Nephron progenitor cell (in vitro differentiated cells): ENCODE measurements at regions not wholly inside any gene's neighbourhood (a gene's known extent, or its start where the extent isn't known, plus 50 kb on each side); places are given as distances from the start of the nearest gene placed in this dataset.

Experiments
- DNase-seq: peaks from one replicate; pipeline ENCODE4 v3.0.0; 2021
- H3K27ac Mint-ChIP-seq: 2 replicates; pipeline ENCODE4 v1.8.0; 2021; ENCODE audit warnings: mild to moderate bottlenecking, moderate library complexity, mixed read lengths
- H3K27me3 Mint-ChIP-seq: 2 replicates; pipeline ENCODE4 v1.8.0; 2021; ENCODE audit warnings: mild to moderate bottlenecking, low read depth, mixed read lengths; ENCODE audit not compliant: poor library complexity
- H3K36me3 Mint-ChIP-seq: 2 replicates; pipeline ENCODE4 v1.8.0; 2021; ENCODE audit warnings: low read depth, mixed read lengths
- H3K4me1 Mint-ChIP-seq: 2 replicates; pipeline ENCODE4 v1.8.0; 2021; ENCODE audit warnings: mixed read lengths
- H3K4me3 Mint-ChIP-seq: 2 replicates; pipeline ENCODE4 v1.8.0; 2021; ENCODE audit warnings: mild to moderate bottlenecking, moderate library complexity, mixed read lengths
- H3K9me3 Mint-ChIP-seq: 2 replicates; pipeline ENCODE4 v1.8.0; 2021; ENCODE audit warnings: mild to moderate bottlenecking, moderate library complexity, mixed read lengths
- TF ChIP-seq, protein P1 (sequence below): fragments of 200-600 bp; sonication (generic); IDR thresholded peaks from 2 replicates; pipeline ENCODE4 v1.5.0; 2021; ENCODE audit warnings: antibody characterized with exemption

DNA sequence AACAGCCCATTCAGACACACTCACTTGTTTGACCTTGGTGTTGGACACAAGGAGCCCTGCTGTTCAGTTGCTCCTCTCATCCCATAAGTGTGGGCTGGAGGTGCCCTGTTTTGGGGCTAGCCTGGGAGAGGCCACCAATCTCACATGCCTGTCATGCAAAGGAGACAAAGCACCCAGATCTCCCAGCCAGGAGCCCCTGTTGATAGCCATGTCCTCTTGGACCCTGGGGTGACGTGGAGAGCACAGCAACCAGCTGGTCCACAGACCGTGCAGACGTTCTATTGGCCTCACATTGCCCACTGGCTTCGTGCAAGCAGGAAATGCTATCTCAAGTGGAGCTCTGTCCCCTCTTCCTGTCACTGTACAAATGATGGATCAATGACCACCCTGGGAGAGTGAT lies 240.8 kb downstream of the RPS24 start:
- TF ChIP-seq, protein P1, sequence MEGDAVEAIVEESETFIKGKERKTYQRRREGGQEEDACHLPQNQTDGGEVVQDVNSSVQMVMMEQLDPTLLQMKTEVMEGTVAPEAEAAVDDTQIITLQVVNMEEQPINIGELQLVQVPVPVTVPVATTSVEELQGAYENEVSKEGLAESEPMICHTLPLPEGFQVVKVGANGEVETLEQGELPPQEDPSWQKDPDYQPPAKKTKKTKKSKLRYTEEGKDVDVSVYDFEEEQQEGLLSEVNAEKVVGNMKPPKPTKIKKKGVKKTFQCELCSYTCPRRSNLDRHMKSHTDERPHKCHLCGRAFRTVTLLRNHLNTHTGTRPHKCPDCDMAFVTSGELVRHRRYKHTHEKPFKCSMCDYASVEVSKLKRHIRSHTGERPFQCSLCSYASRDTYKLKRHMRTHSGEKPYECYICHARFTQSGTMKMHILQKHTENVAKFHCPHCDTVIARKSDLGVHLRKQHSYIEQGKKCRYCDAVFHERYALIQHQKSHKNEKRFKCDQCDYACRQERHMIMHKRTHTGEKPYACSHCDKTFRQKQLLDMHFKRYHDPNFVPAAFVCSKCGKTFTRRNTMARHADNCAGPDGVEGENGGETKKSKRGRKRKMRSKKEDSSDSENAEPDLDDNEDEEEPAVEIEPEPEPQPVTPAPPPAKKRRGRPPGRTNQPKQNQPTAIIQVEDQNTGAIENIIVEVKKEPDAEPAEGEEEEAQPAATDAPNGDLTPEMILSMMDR = no peak
- peaks cover 14% of the 10 kb centered on the region for H3K27me3 Mint-ChIP-seq
- H3K4me1 Mint-ChIP-seq = peaks cover 33% of the 10 kb centered on the region
- DNase-seq = no peak
- no peaks in the 10 kb centered on the region for H3K9me3 Mint-ChIP-seq
- H3K4me3 Mint-ChIP-seq = no peak overlapping the region
- H3K27ac Mint-ChIP-seq = no peak overlapping the region
- H3K36me3 Mint-ChIP-seq = no peaks in the 10 kb centered on the region

DNA sequence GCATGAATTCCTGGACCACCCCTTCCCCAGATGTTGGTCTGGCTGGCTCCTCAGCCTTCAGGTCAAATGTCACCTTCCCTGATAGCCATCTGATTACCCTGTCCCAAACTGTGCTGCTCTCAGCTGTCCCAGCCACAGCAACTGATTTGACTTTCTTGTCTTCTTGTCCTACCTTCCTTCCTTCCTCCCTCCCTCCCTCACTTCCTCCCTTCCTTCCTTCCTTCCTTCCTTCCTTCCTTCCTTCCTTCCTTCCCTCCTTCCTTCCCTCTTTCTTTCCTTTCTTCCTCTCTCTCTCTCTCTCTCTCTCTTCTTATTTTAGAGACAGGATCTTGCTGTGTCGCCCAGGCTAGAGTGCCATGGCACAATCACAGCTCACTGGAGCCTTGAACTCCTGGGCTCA lies 242.5 kb downstream of the RPS24 start:
- Mint-ChIP-seq H3K9me3 (no peaks in the 10 kb centered on the region), H3K4me3 (no peak overlapping the region), H3K36me3 (no peaks in the 10 kb centered on the region), H3K27me3 (peaks cover 9% of the 10 kb centered on the region), H3K27ac (no peak overlapping the region), H3K4me1 (peaks cover 38% of the 10 kb centered on the region)
- DNase-seq = no peak
- TF ChIP-seq, protein P1 = no peak

DNA sequence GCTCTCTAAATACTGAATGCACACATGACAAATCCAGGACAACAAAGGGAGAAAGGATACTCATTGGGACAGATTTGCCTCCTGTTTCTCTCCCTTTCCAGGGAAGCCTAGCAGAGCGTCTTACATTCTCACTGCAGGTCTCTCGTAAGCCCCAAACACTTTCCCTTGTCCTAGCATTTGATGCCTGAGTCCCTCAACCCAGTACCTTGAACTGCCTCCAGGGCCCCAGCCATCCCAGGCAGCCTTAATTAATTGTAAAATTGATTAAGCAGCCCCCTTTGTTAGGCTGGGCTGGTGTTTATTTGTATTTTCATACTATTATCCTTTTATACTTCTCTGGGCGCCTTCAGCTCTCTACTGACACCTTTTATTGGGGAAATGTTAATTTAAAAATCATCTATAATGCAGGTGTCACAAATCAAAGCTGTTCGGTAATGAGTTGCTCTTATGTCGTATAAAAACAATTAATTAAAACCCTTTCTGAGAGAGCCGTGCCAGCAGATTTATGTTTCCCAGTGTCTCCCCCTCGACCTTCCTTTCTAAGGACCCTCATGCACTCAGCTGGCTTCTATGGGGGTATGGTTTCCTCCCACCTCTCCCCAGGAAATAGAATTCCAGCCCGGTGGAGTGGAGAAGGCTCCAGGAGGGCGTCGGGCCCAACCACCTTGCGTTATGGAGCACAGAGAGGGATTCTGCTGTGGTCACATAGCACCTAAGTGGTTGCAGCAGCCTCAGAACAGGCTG lies 243.8 kb downstream of the RPS24 start:
- TF ChIP-seq, protein P1 = no peak
- no peaks in the 10 kb centered on the region for H3K9me3 Mint-ChIP-seq
- H3K27ac Mint-ChIP-seq = no peak overlapping the region
- no peak overlapping the region for H3K4me3 Mint-ChIP-seq
- no peaks in the 10 kb centered on the region for H3K36me3 Mint-ChIP-seq
- peaks cover 38% of the 10 kb centered on the region for H3K4me1 Mint-ChIP-seq
- peaks cover 12% of the 10 kb centered on the region for H3K27me3 Mint-ChIP-seq
- no peak for DNase-seq

DNA sequence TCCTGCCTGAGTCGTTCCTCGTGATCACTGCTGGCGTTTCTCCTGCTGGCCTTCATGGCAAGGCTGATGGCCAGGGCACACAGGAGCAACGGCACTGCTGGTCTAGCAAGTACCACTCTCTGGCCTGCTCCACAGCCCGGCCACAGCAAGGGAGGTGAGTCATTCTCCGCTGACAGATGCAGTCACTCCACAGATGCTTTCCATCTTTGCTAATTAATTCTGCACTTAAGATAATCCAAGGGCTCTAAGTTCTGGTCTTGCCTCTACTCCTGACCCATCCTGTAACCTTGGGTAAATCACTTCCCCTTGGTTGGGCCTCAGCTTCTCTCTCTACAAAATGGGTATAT lies 244.4 kb downstream of the RPS24 start:
- H3K4me1 Mint-ChIP-seq = peaks cover 43% of the 10 kb centered on the region
- no peak overlapping the region for H3K27ac Mint-ChIP-seq
- DNase-seq = no peak
- H3K9me3 Mint-ChIP-seq = no peaks in the 10 kb centered on the region
- no peaks in the 10 kb centered on the region for H3K36me3 Mint-ChIP-seq
- H3K4me3 Mint-ChIP-seq = no peak overlapping the region
- TF ChIP-seq, protein P1 = no peak
- peaks cover 13% of the 10 kb centered on the region for H3K27me3 Mint-ChIP-seq

DNA sequence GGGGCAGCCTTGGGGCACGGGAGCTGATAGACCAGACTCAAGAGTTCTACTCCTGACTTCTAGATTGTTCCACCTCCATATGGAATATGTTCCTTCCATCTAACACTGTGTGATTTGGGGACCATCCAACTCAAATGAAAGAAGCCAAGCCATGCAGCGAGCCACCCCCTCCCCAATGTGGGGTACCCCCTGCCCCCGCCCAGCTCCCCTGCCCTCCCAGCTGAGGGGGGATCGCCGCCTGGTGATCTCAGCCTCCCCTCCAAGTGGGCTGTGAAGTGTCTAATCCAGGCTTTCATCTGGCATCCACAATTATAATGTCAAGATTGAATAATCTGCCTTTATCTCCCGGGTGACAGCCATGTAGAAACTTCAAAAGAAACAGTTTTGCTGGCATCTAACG lies 246.1 kb downstream of the RPS24 start:
- Mint-ChIP-seq H3K4me1 (peaks cover 58% of the 10 kb centered on the region), H3K27ac (no peak overlapping the region), H3K4me3 (no peak overlapping the region), H3K9me3 (no peaks in the 10 kb centered on the region), H3K27me3 (peaks cover 12% of the 10 kb centered on the region), H3K36me3 (no peaks in the 10 kb centered on the region)
- TF ChIP-seq, protein P1 = no peak
- no peak for DNase-seq

DNA sequence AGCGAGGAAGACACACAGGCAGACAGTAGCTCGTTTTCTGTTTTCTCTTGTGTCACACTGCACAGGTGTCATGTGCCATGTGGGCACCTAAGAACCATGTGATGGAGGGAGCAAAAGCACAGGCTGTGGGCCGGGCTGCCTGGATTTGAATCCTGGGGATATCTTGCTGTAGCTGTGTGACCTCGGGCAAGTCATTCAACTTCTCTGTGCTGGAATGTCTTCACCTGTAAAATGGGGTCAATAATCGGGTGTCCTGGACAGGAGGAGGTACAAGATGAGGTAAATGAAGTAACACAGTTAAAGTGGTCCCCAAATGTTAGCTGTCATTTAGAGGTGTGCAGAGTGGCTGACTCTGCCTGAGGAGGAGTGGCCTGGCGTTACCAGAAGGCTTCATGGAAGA lies 246.9 kb downstream of the RPS24 start:
- peaks cover 58% of the 10 kb centered on the region for H3K4me1 Mint-ChIP-seq
- no peak overlapping the region for H3K4me3 Mint-ChIP-seq
- no peaks in the 10 kb centered on the region for H3K36me3 Mint-ChIP-seq
- peaks cover 12% of the 10 kb centered on the region for H3K27me3 Mint-ChIP-seq
- TF ChIP-seq, protein P1 = no peak
- no peak for DNase-seq
- no peaks in the 10 kb centered on the region for H3K9me3 Mint-ChIP-seq
- H3K27ac Mint-ChIP-seq = no peak overlapping the region
